H9 (cell line): ENCODE measurements at regions not wholly inside any gene's neighbourhood (a gene's known extent, or its start where the extent isn't known, plus 50 kb on each side); places are given as distances from the start of the nearest gene placed in this dataset.

Experiments used
- DNase-seq: peaks from one replicate; pipeline ENCODE4 v3.0.0-alpha.2; 2017
- H2AFZ ChIP-seq: one replicate; pipeline ENCODE4 v1.6.1; 2013; ENCODE audit warnings: mild to moderate bottlenecking, low read length, control low read depth, moderate library complexity
- H2AK5ac ChIP-seq: 2 replicates; pipeline ENCODE4 v1.6.1; 2013; ENCODE audit warnings: low read length, control low read depth, mixed read lengths; ENCODE audit not compliant: insufficient read length
- H2BK120ac ChIP-seq: one replicate; pipeline ENCODE4 v1.6.1; 2013; ENCODE audit warnings: low read depth, mild to moderate bottlenecking, low read length, control low read depth, inconsistent platforms; ENCODE audit not compliant: poor library complexity, severe bottlenecking
- H2BK12ac ChIP-seq: 2 replicates; pipeline ENCODE4 v1.6.1; 2013; ENCODE audit warnings: low read length, control low read depth, mixed read lengths, low read depth; ENCODE audit not compliant: insufficient read length
- H2BK15ac ChIP-seq: 2 replicates; pipeline ENCODE4 v1.6.1; 2013; ENCODE audit warnings: low read depth, low read length, control low read depth
- H2BK20ac ChIP-seq: one replicate; pipeline ENCODE4 v1.6.1; 2013; ENCODE audit warnings: low read depth, mild to moderate bottlenecking, low read length, control low read depth, inconsistent platforms; ENCODE audit not compliant: poor library complexity, severe bottlenecking
- H2BK5ac ChIP-seq: 2 replicates; pipeline ENCODE4 v1.6.1; 2013; ENCODE audit warnings: low read length, control low read depth, mixed read lengths; ENCODE audit not compliant: insufficient read length
- H3K14ac ChIP-seq: 2 replicates; pipeline ENCODE4 v1.6.1; 2013; ENCODE audit warnings: low read length, control low read depth; ENCODE audit not compliant: insufficient read depth
- H3K18ac ChIP-seq: 2 replicates; pipeline ENCODE4 v1.6.1; 2013; ENCODE audit warnings: low read depth, mild to moderate bottlenecking, mixed read lengths, low read length, control low read depth; ENCODE audit not compliant: insufficient read length
- H3K23ac ChIP-seq: 2 replicates; pipeline ENCODE4 v1.6.1; 2013; ENCODE audit warnings: low read length, control low read depth, mixed read lengths, low read depth; ENCODE audit not compliant: insufficient read length
- H3K23me2 ChIP-seq: 2 replicates; pipeline ENCODE4 v1.6.1; 2013; ENCODE audit warnings: low read depth, mild to moderate bottlenecking, mixed read lengths, low read length, control low read depth; ENCODE audit not compliant: insufficient read length, poor library complexity, severe bottlenecking
- H3K27ac ChIP-seq: 2 replicates; pipeline ENCODE4 v1.5.1; 2013; ENCODE audit warnings: low read length, control low read depth, mixed read lengths, low read depth; ENCODE audit not compliant: insufficient read length
- H3K27me3 ChIP-seq: 2 replicates; pipeline ENCODE4 v1.6.1; 2013; ENCODE audit warnings: low read length, control low read depth, inconsistent platforms; ENCODE audit not compliant: insufficient read depth
- H3K4ac ChIP-seq: 2 replicates; pipeline ENCODE4 v1.6.1; 2013; ENCODE audit warnings: low read depth, mild to moderate bottlenecking, control low read depth, inconsistent platforms, low read length, moderate library complexity
- H3K4me1 ChIP-seq: 2 replicates; pipeline ENCODE4 v1.6.1; 2013; ENCODE audit warnings: low read length, control low read depth, inconsistent platforms; ENCODE audit not compliant: insufficient read depth
- H3K4me2 ChIP-seq: 2 replicates; pipeline ENCODE4 v1.6.1; 2013; ENCODE audit warnings: low read length, control low read depth, mixed read lengths; ENCODE audit not compliant: insufficient read length, insufficient read depth
- H3K56ac ChIP-seq: 2 replicates; pipeline ENCODE4 v1.6.1; 2013; ENCODE audit warnings: low read depth, mild to moderate bottlenecking, mixed read lengths, low read length, control low read depth; ENCODE audit not compliant: insufficient read length
- H3K79me1 ChIP-seq: 2 replicates; pipeline ENCODE4 v1.6.1; 2013; ENCODE audit warnings: low read depth, mild to moderate bottlenecking, moderate library complexity, low read length, control low read depth, inconsistent platforms; ENCODE audit not compliant: insufficient read depth, poor library complexity, severe bottlenecking
- H3K79me2 ChIP-seq: 2 replicates; pipeline ENCODE4 v1.6.1; 2013; ENCODE audit warnings: low read length, control low read depth, inconsistent platforms; ENCODE audit not compliant: insufficient read depth
- H3K9ac ChIP-seq: 2 replicates; pipeline ENCODE4 v1.6.1; 2013; ENCODE audit warnings: low read length, control low read depth, mixed read lengths; ENCODE audit not compliant: insufficient read length; ENCODE audit errors: extremely low read depth
- H3K9me3 ChIP-seq: one replicate; pipeline ENCODE4 v1.6.1; 2013; ENCODE audit warnings: low read depth, low read length, inconsistent platforms; ENCODE audit not compliant: control insufficient read depth
- H3T11ph ChIP-seq: one replicate; pipeline ENCODE4 v1.6.1; 2013; ENCODE audit warnings: mild to moderate bottlenecking, low read length, control low read depth, inconsistent platforms
- H4K20me1 ChIP-seq: one replicate; pipeline ENCODE4 v1.6.1; 2013; ENCODE audit not compliant: control insufficient read depth, insufficient read length, insufficient read depth
- H4K5ac ChIP-seq: 2 replicates; pipeline ENCODE4 v1.6.1; 2013; ENCODE audit warnings: low read depth, mild to moderate bottlenecking, mixed read lengths, low read length, control low read depth; ENCODE audit not compliant: insufficient read length
- H4K8ac ChIP-seq: replicated peaks from 2 replicates; pipeline ENCODE4 v1.6.1; 2013; ENCODE audit warnings: low read length, control low read depth, mixed read lengths, low read depth; ENCODE audit not compliant: insufficient read length
- H4K91ac ChIP-seq: 2 replicates; pipeline ENCODE4 v1.6.1; 2013; ENCODE audit warnings: low read depth, mild to moderate bottlenecking, moderate library complexity, mixed read lengths, low read length, control low read depth; ENCODE audit not compliant: insufficient read length
- H3K27ac Mint-ChIP-seq, 3 experiments: 2 replicates in 2 of 3; 3 replicates in 1 of 3; pipeline ENCODE4 v1.8.0; 2020 to 2021; ENCODE audit warnings: mixed read lengths in 3 of 3, mild to moderate bottlenecking in 1 of 3, moderate library complexity in 1 of 3
- H3K27me3 Mint-ChIP-seq: 2 replicates; pipeline ENCODE4 v1.8.0; 2021; ENCODE audit warnings: low read depth, mild to moderate bottlenecking, moderate library complexity, mixed read lengths
- H3K36me3 Mint-ChIP-seq, 3 experiments: 2 replicates in 2 of 3; 3 replicates in 1 of 3; pipeline ENCODE4 v1.8.0; 2020 to 2021; ENCODE audit warnings: low read depth in 3 of 3, mixed read lengths in 3 of 3; ENCODE audit not compliant: insufficient read depth in 1 of 3
- H3K4me1 Mint-ChIP-seq, 2 experiments: 2 replicates each; pipeline ENCODE4 v1.8.0; 2020; ENCODE audit warnings: mixed read lengths in 2 of 2
- H3K4me3 Mint-ChIP-seq, 2 experiments: 2 replicates in 1 of 2; 3 replicates in 1 of 2; pipeline ENCODE4 v1.8.0; 2020 to 2021; ENCODE audit warnings: mild to moderate bottlenecking in 2 of 2, mixed read lengths in 2 of 2, moderate library complexity in 1 of 2
- H3K9me3 Mint-ChIP-seq, 2 experiments: 2 replicates in 1 of 2; 3 replicates in 1 of 2; pipeline ENCODE4 v1.8.0; 2020; ENCODE audit warnings: mild to moderate bottlenecking in 2 of 2, mixed read lengths in 2 of 2, moderate library complexity in 1 of 2
- WGBS: extraction: QIAGEN DNeasy Blood & Tissue Kit; methylation state at CpG from one replicate; pipeline ENCODE4 v1.1.7; 2013; ENCODE audit warnings: missing lambda C conversion rate, low lambda C conversion rate, mixed read lengths; ENCODE audit not compliant: insufficient read length; ENCODE audit errors: extremely low coverage; 5-methylcytosine and 5-hydroxymethylcytosine counted together
- TF ChIP-seq, protein P1 (sequence below): fragments of 200-600 bp; sonication (generic); conservative IDR thresholded peaks from 3 replicates; pipeline ENCODE4 v1.8.0; 2021; ENCODE audit warnings: antibody characterized with exemption, mild to moderate bottlenecking

DNA sequence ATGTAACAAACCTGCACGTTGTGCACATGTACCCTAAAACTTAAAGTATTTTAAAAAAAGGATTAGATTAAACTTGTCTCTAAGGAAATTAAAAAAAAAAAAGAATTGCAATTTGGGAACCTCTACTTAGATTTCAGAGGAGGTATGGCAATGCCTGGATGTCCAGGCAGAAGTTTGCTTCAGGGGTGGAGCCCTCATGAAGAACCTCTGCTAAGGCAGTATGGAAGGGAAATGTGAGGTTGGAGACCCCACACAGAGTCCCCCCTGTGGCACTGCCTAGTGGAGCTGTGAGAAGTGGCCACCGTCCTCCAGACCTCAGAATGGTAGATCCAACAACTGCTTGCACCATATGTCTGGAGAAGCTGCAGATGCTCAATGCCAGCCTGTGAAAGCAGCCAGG is 279.6 kb upstream of the CCDC196 start:
- no peak overlapping the region for H3K27ac Mint-ChIP-seq
- no peak overlapping the region for H2AK5ac ChIP-seq
- no peak overlapping the region for H2BK15ac ChIP-seq

More for the DNA sequence above, 279.6 kb upstream of the CCDC196 start:
- Histone ChIP-seq H3K27me3 (no peaks in the 10 kb centered on the region), H3K23me2 (no peaks in the 10 kb centered on the region), H3K9ac (no peak overlapping the region), H4K5ac (no peak overlapping the region), H3K14ac (no peak overlapping the region), H3K18ac (no peak overlapping the region), H3T11ph (no peak overlapping the region), H3K79me1 (no peaks in the 10 kb centered on the region), H3K56ac (no peak overlapping the region), H3K79me2 (no peaks in the 10 kb centered on the region), H2BK20ac (no peak overlapping the region), H4K8ac (no peak overlapping the region), H3K27ac (no peak overlapping the region), H3K23ac (no peak overlapping the region), H3K4me2 (no peak overlapping the region), H2BK12ac (no peak overlapping the region), H4K20me1 (no peaks in the 10 kb centered on the region), H3K9me3 (peaks cover 5% of the 10 kb centered on the region), H4K91ac (no peak overlapping the region), H3K4ac (no peak overlapping the region), H3K4me1 (no peaks in the 10 kb centered on the region), H2AFZ (no peak overlapping the region), H2BK120ac (no peak overlapping the region), H2BK5ac (no peak overlapping the region)
- DNase-seq = no peak
- Mint-ChIP-seq H3K9me3 (peaks cover 59 to 63% of the 10 kb centered on the region in 2 experiments), H3K36me3 (peaks cover 7 to 14% (median 11%) of the 10 kb centered on the region in 3 experiments; a peak in 6 of 7 replicates), H3K27me3 (peaks cover 3% of the 10 kb centered on the region), H3K4me1 (no peaks in the 10 kb centered on the region; a peak in 1 of 4 replicates), H3K4me3 (no peak overlapping the region)
- TF ChIP-seq, protein P1, sequence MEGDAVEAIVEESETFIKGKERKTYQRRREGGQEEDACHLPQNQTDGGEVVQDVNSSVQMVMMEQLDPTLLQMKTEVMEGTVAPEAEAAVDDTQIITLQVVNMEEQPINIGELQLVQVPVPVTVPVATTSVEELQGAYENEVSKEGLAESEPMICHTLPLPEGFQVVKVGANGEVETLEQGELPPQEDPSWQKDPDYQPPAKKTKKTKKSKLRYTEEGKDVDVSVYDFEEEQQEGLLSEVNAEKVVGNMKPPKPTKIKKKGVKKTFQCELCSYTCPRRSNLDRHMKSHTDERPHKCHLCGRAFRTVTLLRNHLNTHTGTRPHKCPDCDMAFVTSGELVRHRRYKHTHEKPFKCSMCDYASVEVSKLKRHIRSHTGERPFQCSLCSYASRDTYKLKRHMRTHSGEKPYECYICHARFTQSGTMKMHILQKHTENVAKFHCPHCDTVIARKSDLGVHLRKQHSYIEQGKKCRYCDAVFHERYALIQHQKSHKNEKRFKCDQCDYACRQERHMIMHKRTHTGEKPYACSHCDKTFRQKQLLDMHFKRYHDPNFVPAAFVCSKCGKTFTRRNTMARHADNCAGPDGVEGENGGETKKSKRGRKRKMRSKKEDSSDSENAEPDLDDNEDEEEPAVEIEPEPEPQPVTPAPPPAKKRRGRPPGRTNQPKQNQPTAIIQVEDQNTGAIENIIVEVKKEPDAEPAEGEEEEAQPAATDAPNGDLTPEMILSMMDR = no peak
- no CpG with 5 or more reads among the region's 2 CpGs for WGBS
